GM12873 (cell line): ENCODE measurements at regions not wholly inside any gene's neighbourhood (a gene's known extent, or its start where the extent isn't known, plus 50 kb on each side); places are given as distances from the start of the nearest gene placed in this dataset.

Experiments used
- TF ChIP-seq, protein P1 (sequence below): IDR thresholded peaks from 2 replicates; pipeline ENCODE4 v1.5.1; 2012; ENCODE audit warnings: low read depth, mild to moderate bottlenecking, moderate library complexity, low read length, control low read depth; ENCODE audit not compliant: insufficient read depth; ENCODE audit errors: missing control alignments

DNA sequence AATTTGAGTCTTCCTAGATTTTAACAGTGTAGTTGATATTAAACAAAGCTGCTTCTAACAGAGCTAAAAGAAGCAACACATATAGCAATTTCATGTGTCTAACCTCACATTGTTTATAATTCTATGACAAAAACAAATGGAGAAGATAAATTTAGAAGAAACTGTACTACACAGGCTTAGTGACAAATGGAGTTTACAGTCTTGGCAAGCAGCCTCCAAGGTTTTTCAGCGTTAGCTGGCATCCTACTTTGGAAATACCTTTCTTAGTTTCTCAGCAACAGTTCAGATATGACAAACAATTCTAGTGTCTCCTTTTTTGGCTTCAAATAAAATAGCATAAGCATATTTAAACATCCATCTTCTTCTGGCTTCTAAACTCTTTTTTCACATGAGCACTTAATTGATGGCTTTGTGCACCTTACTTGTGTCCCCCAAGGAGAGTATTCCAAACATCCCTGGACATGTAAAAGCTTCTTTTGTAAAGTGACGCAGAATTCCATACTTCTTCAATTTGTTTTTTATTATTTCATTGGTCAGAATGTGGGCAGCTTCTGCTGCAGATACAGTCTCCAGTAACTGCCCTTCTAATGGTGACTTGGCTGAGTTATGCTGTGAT, 249.8 kb downstream of the ANTXR2 start:
- TF ChIP-seq, protein P1, sequence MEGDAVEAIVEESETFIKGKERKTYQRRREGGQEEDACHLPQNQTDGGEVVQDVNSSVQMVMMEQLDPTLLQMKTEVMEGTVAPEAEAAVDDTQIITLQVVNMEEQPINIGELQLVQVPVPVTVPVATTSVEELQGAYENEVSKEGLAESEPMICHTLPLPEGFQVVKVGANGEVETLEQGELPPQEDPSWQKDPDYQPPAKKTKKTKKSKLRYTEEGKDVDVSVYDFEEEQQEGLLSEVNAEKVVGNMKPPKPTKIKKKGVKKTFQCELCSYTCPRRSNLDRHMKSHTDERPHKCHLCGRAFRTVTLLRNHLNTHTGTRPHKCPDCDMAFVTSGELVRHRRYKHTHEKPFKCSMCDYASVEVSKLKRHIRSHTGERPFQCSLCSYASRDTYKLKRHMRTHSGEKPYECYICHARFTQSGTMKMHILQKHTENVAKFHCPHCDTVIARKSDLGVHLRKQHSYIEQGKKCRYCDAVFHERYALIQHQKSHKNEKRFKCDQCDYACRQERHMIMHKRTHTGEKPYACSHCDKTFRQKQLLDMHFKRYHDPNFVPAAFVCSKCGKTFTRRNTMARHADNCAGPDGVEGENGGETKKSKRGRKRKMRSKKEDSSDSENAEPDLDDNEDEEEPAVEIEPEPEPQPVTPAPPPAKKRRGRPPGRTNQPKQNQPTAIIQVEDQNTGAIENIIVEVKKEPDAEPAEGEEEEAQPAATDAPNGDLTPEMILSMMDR = no peak

DNA sequence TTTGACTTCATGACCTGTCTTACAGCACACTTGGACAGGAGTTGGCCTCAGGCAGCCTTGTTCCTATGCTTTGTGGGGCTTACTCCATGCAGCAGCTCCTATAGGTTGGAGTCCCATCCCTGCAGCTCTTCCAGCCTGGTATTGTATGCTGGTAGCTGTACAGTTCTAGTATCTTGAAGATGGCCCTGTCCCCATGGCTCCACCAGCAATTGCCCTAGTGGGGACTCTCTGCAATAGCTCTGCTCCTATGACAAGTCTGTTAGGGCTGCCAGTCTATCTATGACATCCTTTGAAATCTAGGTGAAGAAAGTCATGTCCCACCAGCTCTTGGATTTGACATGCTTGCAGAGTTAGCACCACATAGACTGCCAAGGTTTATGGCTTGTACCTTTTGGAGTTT, 252.6 kb downstream of the ANTXR2 start:
- TF ChIP-seq, protein P1 = peak; percentile 39

DNA sequence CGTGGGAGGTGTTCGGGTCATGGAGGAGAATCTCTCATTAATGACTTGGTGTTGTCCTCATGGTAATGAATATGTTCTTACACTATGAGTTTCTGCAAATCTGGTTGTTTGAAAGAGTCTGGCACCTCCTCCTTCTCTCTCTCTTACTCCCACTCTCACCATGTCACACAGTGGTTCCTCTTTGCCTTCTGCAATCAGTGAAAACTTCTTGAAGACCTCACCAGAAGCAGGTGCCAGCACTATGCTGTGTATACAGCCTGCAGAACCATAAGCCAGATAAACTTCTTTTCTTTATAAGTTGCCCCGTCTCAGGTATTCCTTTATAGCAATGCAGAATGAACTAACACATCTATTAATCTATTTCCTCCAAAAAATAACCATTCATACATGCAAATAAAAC, 275.0 kb downstream of the ANTXR2 start:
- TF ChIP-seq, protein P1 = no peak

DNA sequence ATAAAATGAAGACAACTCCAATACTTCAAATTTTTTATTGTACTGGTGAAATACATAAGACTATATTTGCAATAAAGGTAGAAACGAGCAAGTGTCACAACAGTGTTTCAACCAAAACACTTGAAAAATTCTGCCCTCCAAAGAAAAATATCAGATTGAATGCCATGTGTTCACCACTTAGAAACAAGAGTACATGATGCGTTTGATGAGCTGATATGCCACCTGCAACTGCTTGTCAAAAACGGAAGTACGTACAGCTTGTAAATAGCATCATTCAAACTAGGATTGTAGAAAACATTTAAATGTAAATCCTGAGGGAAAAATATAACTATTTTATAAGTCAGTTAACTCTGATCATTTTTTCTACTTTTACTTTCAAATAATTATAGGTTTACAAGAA, 276.1 kb downstream of the ANTXR2 start:
- TF ChIP-seq, protein P1 = no peak

DNA sequence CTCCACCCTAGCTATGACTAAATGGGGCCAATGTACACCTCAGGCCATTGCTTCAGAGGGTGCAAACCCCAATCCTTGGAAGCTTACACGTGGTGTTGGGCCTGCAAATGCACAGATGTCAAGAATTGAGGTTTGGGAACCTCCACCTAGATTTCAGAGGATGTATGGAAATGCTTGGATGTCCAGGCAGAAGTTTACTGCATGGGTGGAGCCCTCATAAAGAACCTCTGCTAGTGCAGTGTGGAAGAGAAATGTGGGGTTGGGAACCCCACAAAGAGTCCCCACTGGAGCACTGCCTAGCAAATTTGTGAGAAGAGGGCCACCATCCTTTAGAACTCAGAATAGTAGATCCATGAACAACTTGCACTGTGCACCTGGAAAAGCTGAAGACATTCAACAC, 284.1 kb downstream of the ANTXR2 start:
- TF ChIP-seq, protein P1 = no peak

DNA sequence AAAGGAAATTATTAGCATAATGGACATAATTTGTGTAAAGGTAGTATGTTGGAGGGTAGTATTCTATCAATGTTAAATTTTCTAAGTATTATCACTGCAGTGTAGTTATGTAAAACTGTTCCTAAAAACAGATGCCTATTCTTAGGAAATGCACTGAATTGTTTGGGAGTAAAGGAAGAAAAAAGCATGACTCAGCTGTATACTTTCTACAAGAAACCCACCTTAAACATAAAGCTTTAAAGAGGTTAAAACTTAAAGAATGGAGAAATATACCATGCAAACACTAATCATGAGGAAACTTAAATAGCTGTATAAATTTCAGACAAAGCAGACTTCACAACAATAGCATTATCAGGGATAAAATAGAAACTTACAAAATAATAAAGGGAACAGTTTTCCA, 292.9 kb downstream of the ANTXR2 start:
- TF ChIP-seq, protein P1 = no peak

DNA sequence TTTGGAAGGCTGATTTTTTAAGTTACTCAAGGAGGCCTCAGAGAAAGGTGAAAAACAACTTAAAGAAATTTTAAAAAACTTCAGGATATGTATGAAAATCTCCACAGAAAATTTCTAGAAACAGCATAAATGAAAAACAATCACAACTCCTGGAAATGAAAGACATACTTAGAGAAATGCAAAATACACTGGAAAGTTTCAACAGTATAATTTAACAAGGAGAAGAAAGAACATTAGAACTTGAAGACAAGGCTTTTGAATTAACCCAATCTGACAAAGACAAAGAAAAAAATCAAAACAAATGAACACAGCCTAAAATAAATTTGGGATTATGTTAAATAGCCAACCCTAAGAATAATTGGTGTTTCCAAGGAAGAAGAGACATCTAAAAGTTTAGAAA, 300.5 kb downstream of the ANTXR2 start:
- TF ChIP-seq, protein P1 = no peak
